Glutamatergic neuron (in vitro differentiated cells): ENCODE measurements at regions not wholly inside any gene's neighbourhood (a gene's known extent, or its start where the extent isn't known, plus 50 kb on each side); places are given as distances from the start of the nearest gene placed in this dataset.

ENCODE experiments used
- DNase-seq: peaks from one replicate; pipeline ENCODE4 v3.0.0; 2022
- H3K27ac Mint-ChIP-seq: one replicate; pipeline ENCODE4 v1.8.0; 2020; ENCODE audit warnings: mild to moderate bottlenecking, mixed read lengths, inconsistent platforms; ENCODE audit not compliant: unreplicated experiment
- H3K27me3 Mint-ChIP-seq: one replicate; pipeline ENCODE4 v1.8.0; 2020; ENCODE audit warnings: mild to moderate bottlenecking, moderate library complexity, mixed read lengths, inconsistent platforms; ENCODE audit not compliant: unreplicated experiment
- H3K36me3 Mint-ChIP-seq: one replicate; pipeline ENCODE4 v1.8.0; 2020; ENCODE audit warnings: mild to moderate bottlenecking, mixed read lengths, inconsistent platforms; ENCODE audit not compliant: unreplicated experiment
- H3K4me1 Mint-ChIP-seq: one replicate; pipeline ENCODE4 v1.8.0; 2020; ENCODE audit warnings: mild to moderate bottlenecking, low read depth, mixed read lengths, inconsistent platforms; ENCODE audit not compliant: unreplicated experiment
- H3K4me3 Mint-ChIP-seq: one replicate; pipeline ENCODE4 v1.8.0; 2020; ENCODE audit warnings: mild to moderate bottlenecking, mixed read lengths, inconsistent platforms; ENCODE audit not compliant: unreplicated experiment
- H3K9me3 Mint-ChIP-seq: one replicate; pipeline ENCODE4 v1.8.0; 2020; ENCODE audit warnings: mild to moderate bottlenecking, moderate library complexity, mixed read lengths, inconsistent platforms; ENCODE audit not compliant: unreplicated experiment
- CTCF ChIP-seq: fragments of 200-600 bp; sonication (generic); IDR thresholded peaks from one replicate; pipeline ENCODE4 v1.5.0; 2021; ENCODE audit not compliant: partially characterized antibody, unreplicated experiment

GRCh38 chr13:69600811-69601210, 506.8 kb upstream of the ATXN8OS start:
- no peak for TF ChIP-seq CTCF
- H3K4me3 Mint-ChIP-seq = no peak overlapping the region
- no peaks in the 10 kb centered on the region for H3K27me3 Mint-ChIP-seq
- H3K9me3 Mint-ChIP-seq = no peaks in the 10 kb centered on the region
- peaks cover 4% of the 10 kb centered on the region for H3K36me3 Mint-ChIP-seq
- DNase-seq = no peak
- no peak overlapping the region for H3K27ac Mint-ChIP-seq
- no peaks in the 10 kb centered on the region for H3K4me1 Mint-ChIP-seq

DNA sequence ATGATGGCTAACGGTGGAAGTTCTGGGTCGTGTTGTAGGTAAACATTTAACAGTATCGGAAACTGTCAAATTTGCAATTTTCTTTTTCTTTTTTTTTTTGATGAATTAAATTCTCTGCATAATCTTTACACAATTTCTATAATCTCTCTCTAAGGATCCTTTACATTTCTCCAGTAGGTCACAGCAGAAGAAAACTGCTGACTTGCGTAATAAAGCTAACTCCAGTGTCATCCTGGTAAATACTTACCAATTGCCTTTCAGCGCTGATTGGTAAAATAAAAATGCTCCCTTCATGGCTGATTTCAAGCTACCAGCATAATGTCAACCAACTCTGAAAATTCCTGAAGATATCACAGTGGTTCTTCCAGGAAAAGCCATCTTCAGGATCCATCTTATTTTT, 510.5 kb upstream of the ATXN8OS start:
- Mint-ChIP-seq H3K27ac (no peak overlapping the region), H3K36me3 (no peaks in the 10 kb centered on the region), H3K9me3 (no peaks in the 10 kb centered on the region), H3K27me3 (no peaks in the 10 kb centered on the region), H3K4me1 (no peaks in the 10 kb centered on the region), H3K4me3 (no peak overlapping the region)
- DNase-seq = no peak
- TF ChIP-seq CTCF = no peak

- Mint-ChIP-seq H3K4me1 (no peaks in the 10 kb centered on the region), H3K27ac (no peak overlapping the region), H3K36me3 (no peaks in the 10 kb centered on the region), H3K4me3 (no peak overlapping the region), H3K9me3 (no peaks in the 10 kb centered on the region), H3K27me3 (no peaks in the 10 kb centered on the region)
- no peak for TF ChIP-seq CTCF
- no peak for DNase-seq
These were observed 512.4 kb upstream of the ATXN8OS start for GRCh38 chr13:69595181-69595580.

DNA sequence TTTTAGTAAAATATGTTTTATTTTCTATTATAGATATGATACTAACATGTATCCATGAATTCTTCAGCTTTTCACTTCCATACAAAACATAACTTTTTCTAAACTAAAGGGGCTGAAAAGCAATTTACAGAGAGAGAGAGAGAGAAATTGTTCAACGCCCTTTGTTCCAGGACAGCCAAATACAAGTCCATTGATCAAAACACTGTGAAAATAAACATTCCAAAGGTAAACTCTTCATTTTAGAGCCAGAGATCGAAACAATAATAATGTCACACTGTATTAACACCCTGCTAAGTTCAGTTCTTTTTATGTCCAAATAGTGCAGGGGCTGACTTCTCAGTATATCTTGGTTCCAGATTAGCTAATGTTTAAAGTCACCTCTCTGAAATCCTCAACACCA, 516.2 kb upstream of the ATXN8OS start:
- DNase-seq = no peak
- no peaks in the 10 kb centered on the region for H3K27me3 Mint-ChIP-seq
- H3K4me1 Mint-ChIP-seq = peaks cover 3% of the 10 kb centered on the region
- TF ChIP-seq CTCF = no peak
- no peaks in the 10 kb centered on the region for H3K36me3 Mint-ChIP-seq
- no peaks in the 10 kb centered on the region for H3K9me3 Mint-ChIP-seq
- no peak overlapping the region for H3K27ac Mint-ChIP-seq
- H3K4me3 Mint-ChIP-seq = no peak overlapping the region

DNA sequence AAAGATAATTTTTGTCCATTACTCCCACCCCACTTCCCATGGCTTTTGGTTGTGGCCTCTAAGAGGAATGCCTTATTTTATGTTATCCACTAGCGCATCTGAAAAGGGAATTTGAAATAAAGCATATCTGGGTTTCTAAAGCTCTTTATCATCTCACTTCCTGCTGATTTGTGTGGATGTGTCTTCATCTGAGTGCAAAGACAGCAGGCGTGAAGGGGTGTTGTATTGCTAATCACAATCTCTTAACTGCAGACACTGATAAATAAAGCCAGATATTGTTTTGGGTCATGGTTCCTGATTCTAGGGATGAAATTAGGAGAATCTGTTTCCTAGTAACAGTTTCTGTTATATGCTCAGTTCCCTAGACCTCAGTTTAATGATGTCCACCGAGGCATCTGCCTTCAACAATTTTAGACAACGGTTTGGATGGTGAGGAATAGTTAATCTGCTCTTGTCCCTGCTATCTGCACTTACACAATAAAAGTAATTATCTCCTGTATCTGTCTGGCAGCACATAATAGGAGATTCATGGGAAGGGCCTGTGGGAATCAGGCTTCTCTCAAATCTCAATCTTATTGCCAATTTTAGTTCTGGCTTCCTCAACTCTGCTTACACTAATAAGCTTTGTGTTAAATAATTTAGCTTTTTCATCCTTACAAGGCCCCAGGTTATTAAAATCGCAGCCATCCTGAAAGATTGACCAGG, 517.9 kb upstream of the ATXN8OS start:
- H3K9me3 Mint-ChIP-seq = no peaks in the 10 kb centered on the region
- H3K27me3 Mint-ChIP-seq = no peaks in the 10 kb centered on the region
- DNase-seq = no peak
- H3K4me3 Mint-ChIP-seq = no peak overlapping the region
- H3K4me1 Mint-ChIP-seq = peaks cover 3% of the 10 kb centered on the region
- no peak for TF ChIP-seq CTCF
- H3K36me3 Mint-ChIP-seq = no peaks in the 10 kb centered on the region
- no peak overlapping the region for H3K27ac Mint-ChIP-seq
